NT2/D1 (cell line): ENCODE measurements at regions not wholly inside any gene's neighbourhood (a gene's known extent, or its start where the extent isn't known, plus 50 kb on each side); places are given as distances from the start of the nearest gene placed in this dataset.

ENCODE experiments used
- SUZ12 ChIP-seq: IDR thresholded peaks from 2 replicates; pipeline ENCODE4 v1.6.1; 2011; ENCODE audit not compliant: insufficient read length, insufficient read depth; ENCODE audit errors: extremely low read depth
- YY1 ChIP-seq: IDR thresholded peaks from 2 replicates; pipeline ENCODE4 v1.6.1; 2011; ENCODE audit not compliant: insufficient read length, insufficient read depth
- ZNF274 ChIP-seq: IDR thresholded peaks from 2 replicates; pipeline ENCODE4 v1.6.1; 2011; ENCODE audit warnings: mild to moderate bottlenecking, low read depth, low read length

DNA sequence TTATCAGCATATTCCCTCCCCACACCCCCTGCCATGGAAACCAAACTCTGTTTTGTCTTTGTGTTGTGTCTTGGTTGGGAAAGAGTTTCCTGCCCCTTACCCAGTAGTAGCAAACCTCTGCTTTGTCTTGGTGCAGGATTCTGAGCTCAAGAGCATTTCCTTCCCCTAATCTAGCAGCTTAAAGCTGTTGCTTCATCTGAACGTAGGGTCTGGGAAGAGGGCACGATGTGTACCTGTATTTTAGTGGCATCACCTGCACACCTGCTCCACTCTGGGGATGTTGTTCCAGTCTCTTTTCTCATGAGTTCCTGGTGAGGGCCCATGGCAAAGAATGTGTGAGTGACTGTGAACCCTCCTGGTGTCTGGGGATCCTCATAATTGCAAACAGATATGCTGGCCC lies 164.7 kb downstream of the SCP2D1 start:
- no peak for TF ChIP-seq YY1
- TF ChIP-seq SUZ12: no peak
- TF ChIP-seq ZNF274: no peak
